ENCODE measurements at regions not wholly inside any gene's neighbourhood (a gene's known extent, or its start where the extent isn't known, plus 50 kb on each side); places are given as distances from the start of the nearest gene placed in this dataset.

- WGBS (ENCODE audit: extremely low coverage, insufficient read length, low lambda C conversion rate), result no CpG with 5 or more reads among the region's 4 CpGs
- Mint-ChIP-seq H3K4me3 (no peak overlapping the region), H3K27ac (no peak overlapping the region), H3K4me1 (no peaks in the 10 kb centered on the region), H3K9me3 (no peaks in the 10 kb centered on the region), H3K36me3 (ENCODE audit: insufficient read depth in 1 of 3, low read depth in 3 of 3) (no peaks in the 10 kb centered on the region), H3K27me3 (ENCODE audit: low read depth) (peaks cover 2% of the 10 kb centered on the region; the same call in 1 of the 2 replicates)
- H4K8ac ChIP-seq (replicated peaks; ENCODE audit: insufficient read length, low read depth, low read length), result no peak overlapping the region
- no peak overlapping the region for H4K91ac ChIP-seq (ENCODE audit: insufficient read length, low read depth, low read length)
- no peak for DNase-seq
- no peaks in the 10 kb centered on the region for H3K27me3 ChIP-seq (ENCODE audit: insufficient read depth, low read length)
- H3K4ac ChIP-seq (ENCODE audit: low read depth, low read length), result no peak overlapping the region
- no peak overlapping the region for H2AFZ ChIP-seq (ENCODE audit: low read length)
- no peak overlapping the region for H3K9ac ChIP-seq (ENCODE audit: extremely low read depth, insufficient read length, low read length)
- no peak overlapping the region for H2BK15ac ChIP-seq (ENCODE audit: low read depth, low read length)
- H2BK12ac ChIP-seq (ENCODE audit: insufficient read length, low read depth, low read length), result no peak overlapping the region
- H2BK120ac ChIP-seq (ENCODE audit: low read depth, low read length, poor library complexity, severe bottlenecking), result no peak overlapping the region
- no peak overlapping the region for H4K5ac ChIP-seq (ENCODE audit: insufficient read length, low read depth, low read length)
- no peak overlapping the region for H3K14ac ChIP-seq (ENCODE audit: insufficient read depth, low read length)
- H4K20me1 ChIP-seq (ENCODE audit: control insufficient read depth, insufficient read depth, insufficient read length), result no peaks in the 10 kb centered on the region
- H3K56ac ChIP-seq (ENCODE audit: insufficient read length, low read depth, low read length), result no peak overlapping the region
- H2BK20ac ChIP-seq (ENCODE audit: low read depth, low read length, poor library complexity, severe bottlenecking), result no peak overlapping the region
- H3K18ac ChIP-seq (ENCODE audit: insufficient read length, low read depth, low read length), result no peak overlapping the region
- no peaks in the 10 kb centered on the region for H3K79me2 ChIP-seq (ENCODE audit: insufficient read depth, low read length)
- no peaks in the 10 kb centered on the region for H3K79me1 ChIP-seq (ENCODE audit: insufficient read depth, low read depth, low read length, poor library complexity, severe bottlenecking)
- no peak overlapping the region for H3K23ac ChIP-seq (ENCODE audit: insufficient read length, low read depth, low read length)
- no peaks in the 10 kb centered on the region for H3K4me1 ChIP-seq (ENCODE audit: insufficient read depth, low read length)
- no peak overlapping the region for H3K4me2 ChIP-seq (ENCODE audit: insufficient read depth, insufficient read length, low read length)
- no peak for TF ChIP-seq CTCF (conservative IDR thresholded peaks at IDR 0.05)
- no peak overlapping the region for H2AK5ac ChIP-seq (ENCODE audit: insufficient read length, low read length)
- H2BK5ac ChIP-seq (ENCODE audit: insufficient read length, low read length), result no peak overlapping the region
- H3T11ph ChIP-seq (ENCODE audit: low read length), result no peak overlapping the region
- H3K27ac ChIP-seq (ENCODE audit: insufficient read length, low read depth, low read length), result no peak overlapping the region
- no peaks in the 10 kb centered on the region for H3K9me3 ChIP-seq (ENCODE audit: control insufficient read depth, low read depth, low read length)
- H3K23me2 ChIP-seq (ENCODE audit: insufficient read length, low read depth, low read length, poor library complexity, severe bottlenecking), result no peaks in the 10 kb centered on the region
Observed at GRCh38 chr13:71171740-71172139, 695.3 kb downstream of the DACH1 start.
